NT2/D1 (cell line): ENCODE measurements at regions not wholly inside any gene's neighbourhood (a gene's known extent, or its start where the extent isn't known, plus 50 kb on each side); places are given as distances from the start of the nearest gene placed in this dataset.
"Not testable (repeated sequence)": the region's sequence is repeated elsewhere in the genome, so short reads cannot be mapped to it uniquely, and the experiment has no call there.

Experiments
- YY1 ChIP-seq: IDR thresholded peaks from 2 replicates; pipeline ENCODE4 v1.6.1; 2011; ENCODE audit not compliant: insufficient read length, insufficient read depth
- ZNF274 ChIP-seq: IDR thresholded peaks from 2 replicates; pipeline ENCODE4 v1.6.1; 2011; ENCODE audit warnings: mild to moderate bottlenecking, low read depth, low read length

- TF ChIP-seq ZNF274, YY1: not testable (repeated sequence)
Measured at GRCh38 chr6:58047389-58047788, 730.0 kb downstream of the PRIM2 start.
